ENCODE measurements at regions not wholly inside any gene's neighbourhood (a gene's known extent, or its start where the extent isn't known, plus 50 kb on each side); places are given as distances from the start of the nearest gene placed in this dataset.
"Not testable (repeated sequence)": the region's sequence is repeated elsewhere in the genome, so short reads cannot be mapped to it uniquely, and the experiment has no call there.

- DNase-seq (ENCODE audit: low read depth, low spot score); H3K27ac ChIP-seq: not testable (repeated sequence)
These were observed 56.4 kb upstream of the CRYM start for GRCh38 chr16:21334188-21335146.

DNA sequence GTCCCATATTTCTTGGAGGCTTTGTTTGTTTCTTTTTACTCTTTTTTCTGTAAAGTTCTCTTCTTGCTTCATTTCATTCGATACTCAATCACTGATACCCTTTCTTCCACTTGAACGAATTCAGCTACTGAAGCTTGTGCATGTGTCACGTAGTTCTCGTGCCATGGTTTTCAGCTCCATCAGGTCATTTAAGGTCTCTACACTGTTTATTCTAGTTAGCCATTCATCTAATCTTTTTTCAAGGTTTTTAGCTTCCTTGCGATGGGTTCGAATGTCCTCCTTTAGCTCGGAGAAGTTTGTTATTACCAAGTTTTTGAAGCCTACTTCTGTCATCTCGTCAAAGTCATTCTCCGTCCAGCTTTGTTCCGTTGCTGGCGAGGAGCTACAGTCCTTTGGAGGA is 55.6 kb upstream of the CRYM start:
- not testable (repeated sequence) for DNase-seq (ENCODE audit: low read depth, low spot score); H3K27ac ChIP-seq

Measured in epithelial cell of prostate (primary cell).